ENCODE measurements at regions not wholly inside any gene's neighbourhood (a gene's known extent, or its start where the extent isn't known, plus 50 kb on each side); places are given as distances from the start of the nearest gene placed in this dataset.
"Not testable (repeated sequence)": the region's sequence is repeated elsewhere in the genome, so short reads cannot be mapped to it uniquely, and the experiment has no call there.

GRCh38 chr5:168126606-168127005 lies 164.8 kb upstream of the WWC1 start:
- no peak for DNase-seq (ENCODE audit: low spot score)

GRCh38 chr5:168128111-168128510 lies 163.3 kb upstream of the WWC1 start:
- DNase-seq (ENCODE audit: low spot score): no peak

- peak; percentile 22 for DNase-seq (ENCODE audit: low spot score)
Measured at GRCh38 chr5:168128557-168128956, 162.9 kb upstream of the WWC1 start.

DNA sequence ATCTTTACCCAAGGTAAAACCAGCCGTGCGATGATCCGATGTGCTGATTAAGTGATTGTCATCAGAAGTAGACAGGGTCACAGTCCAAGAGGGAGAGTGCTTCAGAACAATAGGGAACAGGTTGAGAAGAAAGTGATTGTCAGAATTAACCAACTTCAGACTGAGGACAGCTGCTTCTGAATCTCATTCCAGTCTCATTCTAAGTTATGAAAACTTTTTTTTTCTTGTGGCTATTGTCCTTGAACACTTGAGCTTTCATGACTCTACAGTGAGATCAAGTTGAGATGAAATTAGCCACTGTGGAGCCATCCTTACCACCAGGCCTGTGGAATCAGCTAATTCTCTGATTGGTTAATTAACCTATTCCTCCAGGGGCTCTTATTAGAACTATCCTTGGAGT lies 159.9 kb upstream of the WWC1 start:
- no peak for DNase-seq (ENCODE audit: low spot score)

- no peak for DNase-seq (ENCODE audit: low spot score)
Measured at GRCh38 chr5:168132241-168132641, 159.2 kb upstream of the WWC1 start.

DNA sequence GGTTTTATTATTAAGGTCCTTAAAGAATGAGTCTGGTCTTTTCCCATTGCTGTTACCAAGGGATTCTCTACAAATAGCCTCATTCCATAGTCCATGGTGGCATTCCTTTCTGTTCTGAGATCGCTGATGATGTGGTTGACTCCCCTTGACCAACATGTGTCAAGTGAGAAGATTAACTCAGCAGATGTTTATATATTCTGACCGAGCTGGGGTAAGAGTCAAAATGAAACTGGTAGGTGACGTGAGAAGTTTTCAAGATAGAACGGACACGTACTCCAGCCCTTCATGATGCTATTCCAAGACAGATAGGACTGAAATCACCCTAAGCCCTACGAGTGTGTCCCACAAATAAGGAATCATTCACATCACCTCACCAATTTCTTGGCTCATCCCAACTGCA lies 155.5 kb upstream of the WWC1 start:
- no peak for DNase-seq (ENCODE audit: low spot score)

- DNase-seq (ENCODE audit: low spot score): no peak
Measured at GRCh38 chr5:168136340-168136739, 155.1 kb upstream of the WWC1 start.

GRCh38 chr5:168137265-168137664 lies 154.2 kb upstream of the WWC1 start:
- DNase-seq (ENCODE audit: low spot score): no peak

GRCh38 chr5:168140241-168140640 lies 151.2 kb upstream of the WWC1 start:
- DNase-seq (ENCODE audit: low spot score): no peak

DNA sequence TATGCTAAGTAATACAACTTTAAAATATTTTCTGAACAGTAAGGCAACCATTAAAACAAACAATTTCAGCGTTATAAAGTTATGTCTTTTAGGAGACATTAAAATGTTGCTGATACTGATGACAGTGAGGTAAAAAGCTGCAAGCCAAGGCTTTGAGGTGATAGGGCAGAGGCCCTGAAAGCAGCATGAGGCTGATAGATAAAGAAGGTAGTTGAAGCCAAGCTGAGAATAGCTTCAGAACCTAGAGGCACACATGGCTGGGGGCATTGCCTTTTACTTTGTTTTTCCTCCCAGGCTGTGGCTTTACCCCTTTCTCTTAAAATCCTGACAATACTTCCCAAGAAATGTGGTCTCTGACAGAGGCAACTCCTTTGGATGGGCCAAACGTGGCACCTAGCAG lies 149.0 kb upstream of the WWC1 start:
- no peak for DNase-seq (ENCODE audit: low spot score)

- not testable (repeated sequence) for DNase-seq (ENCODE audit: low spot score)
Measured at GRCh38 chr5:168143521-168143920, 147.9 kb upstream of the WWC1 start.

GRCh38 chr5:168147106-168147505 lies 144.3 kb upstream of the WWC1 start:
- DNase-seq (ENCODE audit: low spot score): no peak

GRCh38 chr5:168147568-168148360 lies 143.7 kb upstream of the WWC1 start:
- no peak for DNase-seq (ENCODE audit: low spot score)

- no peak for DNase-seq (ENCODE audit: low spot score)
Measured at GRCh38 chr5:168151041-168151440, 140.4 kb upstream of the WWC1 start.

DNA sequence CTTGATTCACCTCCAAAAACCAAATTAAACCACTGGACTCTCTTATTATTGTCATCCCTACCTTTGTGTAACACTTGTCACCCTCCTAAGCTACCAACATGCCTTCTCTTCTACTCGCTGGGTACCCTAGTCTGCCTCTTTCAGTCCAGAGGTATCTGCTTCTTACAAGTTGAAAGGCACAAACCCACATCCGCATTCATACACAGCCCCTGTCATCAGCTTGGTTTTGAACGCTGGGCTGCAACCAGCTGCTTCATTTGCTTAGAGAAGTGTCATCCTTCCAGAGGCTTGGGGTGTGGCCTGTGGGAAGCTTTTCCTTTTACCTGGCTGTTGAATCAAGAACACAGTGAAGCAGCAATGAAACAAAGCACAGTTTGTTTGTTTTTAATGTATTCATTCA lies 138.8 kb upstream of the WWC1 start:
- peak; percentile 94 for DNase-seq (ENCODE audit: low spot score)

DNA sequence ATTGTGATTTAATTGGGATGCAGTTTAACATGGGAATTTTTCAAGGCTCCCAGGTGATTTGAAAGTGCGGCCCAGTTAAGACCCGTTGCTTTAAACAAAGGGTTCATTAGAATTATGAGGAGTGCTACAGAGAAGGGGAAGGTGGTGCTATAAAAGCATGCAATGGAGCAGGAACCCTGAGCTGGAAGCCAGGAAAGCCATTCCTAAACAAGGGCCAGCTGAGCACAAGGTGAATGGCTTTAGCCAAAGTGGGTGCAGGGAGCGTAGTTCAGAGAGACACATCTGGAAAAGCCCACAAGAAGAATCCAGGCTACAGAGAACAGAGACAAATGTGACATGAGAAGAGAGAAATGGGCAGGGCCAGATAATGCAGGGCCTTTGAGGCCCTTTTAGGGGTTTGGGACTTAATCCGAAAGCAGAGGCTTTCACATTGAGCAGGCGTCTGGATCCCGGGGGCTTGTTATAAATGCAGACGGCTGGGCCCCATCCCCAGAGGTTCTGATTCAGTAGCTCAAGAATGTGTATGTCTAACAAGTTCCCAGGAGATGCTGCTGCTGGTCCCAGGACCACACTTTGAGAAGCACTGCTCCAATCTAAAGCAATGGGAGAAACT lies 138.1 kb upstream of the WWC1 start:
- no peak for DNase-seq (ENCODE audit: low spot score)

- DNase-seq (ENCODE audit: low spot score): no peak
Measured at GRCh38 chr5:168153876-168154270, 137.6 kb upstream of the WWC1 start.

- DNase-seq (ENCODE audit: low spot score): no peak
Measured at GRCh38 chr5:168155585-168155984, 135.9 kb upstream of the WWC1 start.

GRCh38 chr5:168156170-168156569 lies 135.3 kb upstream of the WWC1 start:
- DNase-seq (ENCODE audit: low spot score): no peak

DNA sequence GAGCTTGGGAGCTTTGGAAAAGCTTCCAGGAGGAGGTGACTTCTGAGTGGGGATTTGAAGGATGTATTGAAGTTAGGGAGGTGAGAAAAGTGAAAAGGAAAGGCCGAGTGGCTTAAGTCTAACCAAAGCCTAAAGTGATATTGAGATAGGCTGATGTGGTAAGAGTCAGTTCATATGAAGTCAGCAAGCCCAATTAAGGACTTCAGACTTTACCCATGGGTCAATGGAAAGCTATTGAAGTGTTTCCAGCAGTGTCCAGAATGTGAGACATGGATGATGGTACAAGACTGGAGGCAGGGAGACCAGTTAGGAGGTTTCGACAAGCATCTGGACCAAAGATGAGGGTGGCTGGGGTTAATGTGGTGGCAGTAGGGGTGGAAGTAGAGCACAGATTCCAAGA lies 134.3 kb upstream of the WWC1 start:
- DNase-seq (ENCODE audit: low spot score): no peak

GRCh38 chr5:168159425-168159824 lies 132.0 kb upstream of the WWC1 start:
- DNase-seq (ENCODE audit: low spot score): peak; percentile 43

- no peak for DNase-seq (ENCODE audit: low spot score)
Measured at GRCh38 chr5:168162464-168162863, 129.0 kb upstream of the WWC1 start.

GRCh38 chr5:168163966-168164365 lies 127.5 kb upstream of the WWC1 start:
- DNase-seq (ENCODE audit: low spot score): no peak

Measured in SW480 (cell line).